HEK293T (cell line): ENCODE measurements at regions not wholly inside any gene's neighbourhood (a gene's known extent, or its start where the extent isn't known, plus 50 kb on each side); places are given as distances from the start of the nearest gene placed in this dataset.

Source experiments
- CTCF ChIA-PET: fragments of 350-600 bp; formaldehyde crosslinking; extraction: SDS; loops from one replicate; lab custom pipeline; 2021; ENCODE audit warnings: antibody characterized with exemption, inconsistent platforms; lab: Yijun Ruan, JAX
- POLR2A ChIA-PET: fragments of 350-600 bp; formaldehyde crosslinking; extraction: SDS; loops from one replicate; lab custom pipeline; 2020; ENCODE audit warnings: antibody characterized with exemption, inconsistent platforms; lab: Yijun Ruan, JAX
- DNase-seq: peaks from one replicate; pipeline ENCODE4 v3.0.0; 2012; ENCODE audit warnings: mixed read lengths; ENCODE audit errors: extremely low spot score
- ARNT ChIP-seq: fragments of 450-650 bp; IDR thresholded peaks from 2 replicates; pipeline ENCODE4 v1.6.1; 2017; ENCODE audit warnings: mild to moderate bottlenecking
- BHLHE40 ChIP-seq: fragments of 450-650 bp; IDR thresholded peaks from 2 replicates; pipeline ENCODE4 v1.6.1; 2016; ENCODE audit warnings: mild to moderate bottlenecking, moderate library complexity, borderline replicate concordance
- CTBP1 ChIP-seq: fragments of 450-650 bp; IDR thresholded peaks from 2 replicates; pipeline ENCODE4 v1.6.1; 2016; ENCODE audit warnings: borderline replicate concordance
- ELF4 ChIP-seq: fragments of 450-650 bp; IDR thresholded peaks from 2 replicates; pipeline ENCODE4 v1.6.1; 2017; ENCODE audit warnings: antibody characterized with exemption
- FOXA1 ChIP-seq: fragments of 450-650 bp; IDR thresholded peaks from 2 replicates; pipeline ENCODE4 v1.6.1; 2016; ENCODE audit warnings: mild to moderate bottlenecking
- FOXK2 ChIP-seq: fragments of 450-650 bp; IDR thresholded peaks from 2 replicates; pipeline ENCODE4 v1.6.1; 2016; ENCODE audit warnings: mild to moderate bottlenecking
- FOXM1 ChIP-seq: fragments of 450-650 bp; IDR thresholded peaks from 2 replicates; pipeline ENCODE4 v1.6.1; 2017; ENCODE audit warnings: mild to moderate bottlenecking, borderline replicate concordance
- HDGF ChIP-seq: fragments of 450-650 bp; IDR thresholded peaks from 2 replicates; pipeline ENCODE4 v1.6.1; 2017; ENCODE audit warnings: antibody characterized with exemption, borderline replicate concordance
- L3MBTL2 ChIP-seq: fragments of 450-650 bp; conservative IDR thresholded peaks from 2 replicates; pipeline ENCODE4 v1.6.1; 2016; ENCODE audit warnings: mild to moderate bottlenecking
- LEF1 ChIP-seq: fragments of 450-650 bp; IDR thresholded peaks from 2 replicates; pipeline ENCODE4 v1.6.1; 2017; ENCODE audit warnings: mild to moderate bottlenecking, borderline replicate concordance
- NFRKB ChIP-seq: fragments of 450-650 bp; IDR thresholded peaks from 2 replicates; pipeline ENCODE4 v1.6.1; 2016; ENCODE audit warnings: mild to moderate bottlenecking, moderate library complexity
- SP1 ChIP-seq: fragments of 450-650 bp; IDR thresholded peaks from 2 replicates; pipeline ENCODE4 v1.6.1; 2017
- SUZ12 ChIP-seq: fragments of 450-650 bp; IDR thresholded peaks from 2 replicates; pipeline ENCODE4 v1.6.1; 2016; ENCODE audit warnings: mild to moderate bottlenecking
- TARDBP ChIP-seq: fragments of 450-650 bp; IDR thresholded peaks from 2 replicates; pipeline ENCODE4 v1.6.1; 2016
- ZNF384 ChIP-seq: fragments of 450-650 bp; IDR thresholded peaks from 2 replicates; pipeline ENCODE4 v1.6.1; 2016
- TF ChIP-seq, protein P1 (sequence below): fragments of 450-650 bp; IDR thresholded peaks from 2 replicates; pipeline ENCODE4 v1.6.1; 2016

DNA sequence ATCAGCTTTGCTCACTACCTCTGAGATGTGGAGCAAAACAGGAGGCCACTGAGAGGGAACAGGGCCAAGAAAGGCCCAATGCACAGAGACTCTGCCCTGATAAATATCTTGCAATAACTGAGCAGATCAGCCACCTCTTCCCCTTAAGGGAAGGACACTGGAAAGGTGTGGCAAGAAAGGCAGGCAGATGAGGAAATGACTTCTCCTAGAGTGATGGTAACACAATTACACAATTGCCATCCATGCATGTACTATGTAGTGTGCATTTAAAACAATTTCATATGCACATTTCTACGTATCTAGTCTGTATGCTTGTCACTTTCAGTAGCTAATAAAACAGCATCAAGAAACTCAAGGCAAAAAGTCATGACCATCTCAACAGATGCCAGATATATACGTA lies 322.5 kb downstream of the DRD1 start:
- TF ChIP-seq SUZ12 = no peak
- TF ChIP-seq FOXM1 = no peak
- TF ChIP-seq FOXA1 = no peak
- no peak for TF ChIP-seq HDGF
- no peak for TF ChIP-seq BHLHE40
- TF ChIP-seq, protein P1, sequence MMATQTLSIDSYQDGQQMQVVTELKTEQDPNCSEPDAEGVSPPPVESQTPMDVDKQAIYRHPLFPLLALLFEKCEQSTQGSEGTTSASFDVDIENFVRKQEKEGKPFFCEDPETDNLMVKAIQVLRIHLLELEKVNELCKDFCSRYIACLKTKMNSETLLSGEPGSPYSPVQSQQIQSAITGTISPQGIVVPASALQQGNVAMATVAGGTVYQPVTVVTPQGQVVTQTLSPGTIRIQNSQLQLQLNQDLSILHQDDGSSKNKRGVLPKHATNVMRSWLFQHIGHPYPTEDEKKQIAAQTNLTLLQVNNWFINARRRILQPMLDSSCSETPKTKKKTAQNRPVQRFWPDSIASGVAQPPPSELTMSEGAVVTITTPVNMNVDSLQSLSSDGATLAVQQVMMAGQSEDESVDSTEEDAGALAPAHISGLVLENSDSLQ = no peak
- no peak for TF ChIP-seq ELF4
- no peak for TF ChIP-seq L3MBTL2
- ChIA-PET CTCF (no interaction called here), POLR2A (no interaction called here)
- DNase-seq = no peak

DNA sequence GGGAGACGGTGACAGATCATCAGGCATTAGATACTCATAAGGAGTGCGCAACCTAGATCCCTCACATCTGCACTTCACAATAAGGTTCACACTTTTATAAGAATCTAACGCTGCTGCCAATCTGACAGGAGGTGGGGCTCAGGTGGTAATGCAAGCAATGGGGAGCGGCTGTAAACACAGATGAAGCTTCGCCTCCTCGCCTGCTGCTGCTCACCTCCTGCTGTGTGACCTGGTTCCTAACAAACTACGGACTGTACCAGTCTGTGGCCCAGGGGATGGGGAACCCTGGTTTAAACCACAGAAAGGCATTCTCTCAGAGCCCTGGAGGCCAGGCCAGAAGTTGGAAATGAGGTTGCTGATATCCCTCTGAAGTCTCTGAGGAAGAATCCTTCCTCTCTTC lies 323.6 kb downstream of the DRD1 start:
- POLR2A ChIA-PET = no interaction called here
- DNase-seq = no peak
- CTCF ChIA-PET = no interaction called here
- TF ChIP-seq SP1 (no peak), ELF4 (no peak)
- TF ChIP-seq, protein P1 = no peak

DNA sequence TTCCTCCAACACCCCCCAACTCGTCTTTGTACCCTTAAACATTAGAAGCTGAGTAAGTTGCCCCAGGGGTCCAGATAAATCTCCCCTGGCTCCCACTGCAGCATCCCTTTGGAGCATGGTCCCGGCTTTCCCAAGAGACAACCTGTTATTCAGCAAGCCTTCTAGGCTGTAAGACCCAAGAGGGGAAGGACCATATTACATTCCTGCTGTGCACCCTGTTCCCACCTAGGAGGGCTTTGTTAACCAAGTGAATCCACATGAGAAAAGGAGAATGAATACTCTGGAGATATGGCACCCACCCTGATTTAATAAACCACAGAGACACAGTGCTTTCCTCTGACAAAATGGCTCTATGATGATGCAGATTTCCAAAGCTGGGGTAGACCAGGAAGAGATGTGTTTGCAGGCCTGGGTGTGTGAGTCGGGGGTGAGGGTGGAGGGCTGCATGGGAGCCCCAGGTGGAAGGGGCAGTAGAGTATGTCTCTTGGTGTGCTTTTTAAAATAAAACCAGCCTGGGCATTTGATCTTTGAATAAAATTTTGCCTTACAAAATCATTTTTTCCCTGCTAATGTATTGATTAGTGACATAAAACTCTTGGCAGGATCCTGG lies 325.2 kb downstream of the DRD1 start:
- ChIA-PET CTCF (interaction anchor here (0.9 kb wide), 1 partner anchor 128 kb away, joined by 7 read pairs; no protein-coding TSS in a partner anchor), POLR2A (no interaction called here)
- TF ChIP-seq SUZ12 (no peak), SP1 (no peak), TARDBP (no peak), NFRKB (no peak), L3MBTL2 (no peak), ELF4 (no peak)
- no peak for DNase-seq

DNA sequence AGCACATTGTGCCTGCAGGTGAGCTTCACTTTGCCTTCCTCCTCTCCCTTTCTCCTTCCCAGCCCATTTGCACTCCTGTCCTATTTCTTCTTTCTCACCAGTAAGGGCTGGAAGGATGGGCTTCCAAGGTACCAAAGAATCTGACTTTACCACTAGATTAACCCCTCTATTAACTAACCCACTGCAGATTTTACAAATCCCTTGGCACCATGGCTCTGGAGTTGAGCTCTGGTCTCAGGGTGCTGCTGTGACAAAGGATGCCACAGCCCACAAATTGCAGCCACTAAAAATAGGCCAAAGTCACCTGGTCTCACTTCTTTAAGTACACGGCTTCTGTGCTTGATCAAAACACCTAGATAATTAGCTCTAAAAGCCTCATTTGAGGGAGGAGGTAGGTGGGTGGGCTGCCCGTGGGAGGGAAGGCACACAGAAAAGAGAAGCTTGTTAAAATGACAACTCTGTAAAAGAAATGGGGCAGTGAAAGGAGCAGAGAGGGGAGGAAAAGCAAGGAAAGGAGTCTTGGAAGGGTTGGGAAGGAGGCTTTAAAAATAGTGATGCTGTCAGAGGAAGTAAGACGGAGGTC lies 327.4 kb downstream of the DRD1 start:
- no peak for DNase-seq
- CTCF ChIA-PET = no interaction called here
- TF ChIP-seq TARDBP = no peak
- TF ChIP-seq FOXA1 = no peak
- TF ChIP-seq CTBP1 = no peak
- POLR2A ChIA-PET = no interaction called here

DNA sequence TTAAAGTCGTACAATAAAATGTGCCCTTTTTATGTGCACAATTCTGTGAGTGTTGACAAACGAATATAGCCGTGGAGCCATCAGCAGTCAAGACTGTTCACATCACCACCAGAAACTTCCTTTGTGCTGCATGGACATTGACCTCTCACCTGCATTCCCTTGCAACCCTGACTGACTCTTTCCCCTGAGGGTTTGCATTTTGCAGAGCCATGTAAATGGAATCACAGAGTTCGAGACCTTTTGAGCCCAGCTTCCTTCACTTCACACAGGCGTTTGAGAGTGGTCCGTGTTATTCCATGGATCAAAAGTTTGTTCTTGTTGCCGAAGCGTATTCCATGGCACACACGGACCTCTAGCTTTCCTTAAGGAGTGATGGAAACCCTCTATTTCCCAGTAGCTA lies 328.2 kb downstream of the DRD1 start:
- CTCF ChIA-PET = no interaction called here
- TF ChIP-seq SP1 (no peak), NFRKB (no peak), ZNF384 (no peak)
- no peak for DNase-seq
- POLR2A ChIA-PET = no interaction called here

DNA sequence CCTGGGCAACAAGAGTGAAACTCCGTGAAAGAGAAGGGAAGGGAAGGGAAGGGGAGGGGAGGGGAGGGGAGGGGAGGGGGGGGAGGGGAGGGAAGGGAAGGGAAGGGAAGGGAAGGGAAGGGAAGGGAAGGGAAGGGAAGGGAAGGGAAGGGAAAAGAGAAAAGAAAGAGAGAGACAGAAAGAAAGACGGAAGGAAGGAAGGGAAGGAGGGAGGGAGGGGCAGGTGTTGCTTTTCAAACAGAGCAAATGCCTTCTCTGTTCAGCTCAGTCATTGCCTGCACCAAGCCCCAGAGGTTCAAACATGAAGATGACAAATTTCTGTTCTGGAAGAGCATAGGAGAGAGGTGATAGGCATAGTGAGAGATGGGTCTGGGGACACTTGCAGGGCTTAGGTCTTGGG lies 330.0 kb downstream of the DRD1 start:
- no peak for DNase-seq
- ChIA-PET POLR2A (no interaction called here), CTCF (no interaction called here)
- TF ChIP-seq SUZ12 (no peak), ZNF384 (no peak), L3MBTL2 (no peak), HDGF (no peak), SP1 (no peak), FOXM1 (no peak), TARDBP (no peak), CTBP1 (no peak), FOXA1 (no peak), LEF1 (no peak), ELF4 (no peak), ARNT (no peak), FOXK2 (no peak)
- TF ChIP-seq, protein P1 = no peak

DNA sequence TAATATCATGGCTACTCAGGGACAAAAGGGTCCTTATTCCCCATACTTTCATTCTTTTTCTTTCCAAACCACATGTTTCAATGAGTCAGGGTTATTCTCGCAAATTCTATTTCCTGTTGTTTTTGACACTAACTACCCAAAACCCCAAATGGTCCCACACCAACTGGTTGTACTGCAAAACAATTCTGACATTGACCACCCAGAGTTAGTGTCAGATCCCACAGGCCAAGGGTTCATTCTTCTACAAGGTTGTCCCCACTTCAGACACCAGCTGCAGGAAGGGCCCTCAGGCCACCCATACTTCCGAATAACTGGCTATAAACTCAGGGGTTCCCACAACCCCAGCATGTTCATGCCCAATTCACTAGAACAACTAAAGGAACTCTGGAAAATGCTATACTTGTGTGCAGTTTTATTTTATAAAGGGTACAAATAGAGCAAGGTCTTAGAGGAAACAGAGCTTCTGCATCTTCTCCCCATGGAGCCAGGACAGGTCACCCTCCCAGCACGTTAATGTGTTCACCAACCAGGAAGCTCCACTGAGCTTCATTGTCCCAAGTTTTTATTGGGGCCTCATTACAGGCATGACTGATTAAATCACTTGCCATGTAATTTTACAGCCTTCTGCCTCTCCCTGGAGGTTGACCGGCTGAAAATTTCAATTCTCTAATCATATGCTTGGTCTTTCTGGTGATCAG lies 334.8 kb downstream of the DRD1 start:
- no peak for DNase-seq
- ChIA-PET POLR2A (no interaction called here), CTCF (no interaction called here)
- no peak for TF ChIP-seq ELF4
- TF ChIP-seq, protein P1 = no peak
- no peak for TF ChIP-seq FOXA1
- TF ChIP-seq ZNF384 = no peak
- TF ChIP-seq FOXK2 = no peak
- TF ChIP-seq SP1 = no peak
- no peak for TF ChIP-seq SUZ12
- no peak for TF ChIP-seq L3MBTL2
- TF ChIP-seq FOXM1 = no peak
- TF ChIP-seq HDGF = no peak
- TF ChIP-seq TARDBP = no peak
- TF ChIP-seq LEF1 = no peak
